HG03442 (cell line): ENCODE measurements at regions not wholly inside any gene's neighbourhood (a gene's known extent, or its start where the extent isn't known, plus 50 kb on each side); places are given as distances from the start of the nearest gene placed in this dataset.
"Not testable (repeated sequence)": the region's sequence is repeated elsewhere in the genome, so short reads cannot be mapped to it uniquely, and the experiment has no call there.

ENCODE experiments used
- ATAC-seq: cut with Tn5 transposase; IDR thresholded peaks from one replicate; pipeline ENCODE4 v1.9.1; 2021; ENCODE audit warnings: mild to moderate bottlenecking, moderate library complexity; ENCODE audit not compliant: unreplicated experiment

DNA sequence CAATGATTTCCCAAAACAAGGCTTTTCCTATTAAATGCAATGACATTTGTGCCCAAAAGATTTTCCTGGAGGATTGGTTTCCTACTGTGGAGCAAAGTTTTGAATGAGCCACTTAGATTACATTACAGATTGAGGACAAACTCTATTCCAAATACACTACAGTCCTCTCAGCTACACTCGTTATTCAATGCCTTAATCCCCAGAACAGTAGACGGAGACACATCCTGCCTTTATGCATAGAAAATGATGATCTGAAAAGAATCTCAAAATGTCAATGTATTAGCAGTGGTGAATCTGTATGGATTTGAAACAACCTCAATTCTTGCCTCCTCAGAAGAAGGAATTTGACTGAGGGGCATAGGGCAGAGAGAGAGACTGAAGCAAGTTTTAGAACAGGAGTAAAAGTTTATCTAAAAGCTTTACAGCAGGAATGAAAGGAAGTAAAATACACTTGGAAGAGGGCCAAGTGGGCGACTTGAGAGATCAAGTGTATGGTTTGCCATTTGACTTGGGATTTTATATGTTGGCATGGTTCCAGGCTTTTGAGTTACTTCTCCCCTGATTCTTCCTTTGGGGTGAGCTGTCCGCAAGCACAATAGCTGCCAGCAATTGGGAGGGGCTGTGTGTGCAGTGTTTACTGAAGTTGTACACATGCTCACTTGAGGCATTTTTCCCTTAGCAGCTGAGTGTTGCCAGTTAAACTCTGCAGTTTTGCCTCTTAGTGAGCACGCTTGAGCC is 891.9 kb upstream of the MBL2 start:
- ATAC-seq, result no peak

DNA sequence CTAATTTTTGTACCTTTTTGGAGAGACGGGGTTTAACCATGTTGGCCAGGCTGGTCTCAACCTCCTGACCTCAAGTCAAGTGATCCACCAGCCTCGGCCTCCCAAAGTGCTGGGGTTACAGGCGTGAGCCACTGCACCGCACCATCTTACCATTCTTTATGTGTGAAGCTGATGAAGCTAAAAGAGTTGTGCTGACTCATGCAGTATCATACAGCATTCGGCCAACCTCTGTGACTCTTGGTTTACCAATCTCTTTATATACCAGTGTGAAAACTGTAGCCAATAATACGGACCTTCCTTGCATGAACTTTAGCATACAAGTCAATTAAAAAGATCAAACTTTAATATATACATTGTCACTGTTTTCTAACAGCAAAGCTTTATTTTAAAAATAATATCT is 878.2 kb upstream of the MBL2 start:
- ATAC-seq, result no peak

DNA sequence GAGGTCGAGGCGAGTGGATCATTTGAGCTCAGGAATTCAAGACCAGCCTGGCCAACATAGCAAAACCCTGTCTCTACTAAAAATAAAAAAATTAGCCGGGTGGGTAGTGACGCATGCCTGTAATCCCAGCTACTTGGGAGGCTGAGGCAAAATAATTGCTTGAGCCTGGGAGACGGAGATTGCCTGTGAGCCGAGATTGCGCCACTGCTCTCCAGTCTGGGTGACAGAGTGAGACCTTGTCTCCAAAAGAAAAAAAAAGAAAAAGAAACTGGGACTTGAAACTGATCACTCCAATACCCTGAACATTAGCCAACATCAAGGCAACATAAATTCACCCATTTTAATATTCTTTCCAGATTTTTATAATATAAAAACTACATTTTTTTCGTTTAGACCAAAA is 874.6 kb upstream of the MBL2 start:
- ATAC-seq, result not testable (repeated sequence)

DNA sequence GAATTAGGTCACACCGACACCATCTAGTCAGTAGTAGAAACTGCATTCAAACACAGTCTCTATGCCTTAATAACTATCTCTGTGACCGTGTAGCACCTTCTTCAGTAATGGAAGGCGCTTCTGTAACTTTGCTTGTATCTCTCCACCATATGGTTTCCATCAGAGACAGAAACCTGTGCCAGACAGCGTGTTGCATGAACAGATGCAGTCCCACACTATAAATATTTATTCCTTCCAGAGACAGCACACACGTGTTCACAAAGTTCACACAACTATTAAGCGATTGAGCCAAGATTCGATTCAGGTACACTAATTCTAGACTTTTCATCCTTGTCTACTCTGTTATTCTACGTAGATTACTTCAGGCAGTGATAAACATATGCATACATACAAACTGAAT is 873.9 kb upstream of the MBL2 start:
- no peak for ATAC-seq

DNA sequence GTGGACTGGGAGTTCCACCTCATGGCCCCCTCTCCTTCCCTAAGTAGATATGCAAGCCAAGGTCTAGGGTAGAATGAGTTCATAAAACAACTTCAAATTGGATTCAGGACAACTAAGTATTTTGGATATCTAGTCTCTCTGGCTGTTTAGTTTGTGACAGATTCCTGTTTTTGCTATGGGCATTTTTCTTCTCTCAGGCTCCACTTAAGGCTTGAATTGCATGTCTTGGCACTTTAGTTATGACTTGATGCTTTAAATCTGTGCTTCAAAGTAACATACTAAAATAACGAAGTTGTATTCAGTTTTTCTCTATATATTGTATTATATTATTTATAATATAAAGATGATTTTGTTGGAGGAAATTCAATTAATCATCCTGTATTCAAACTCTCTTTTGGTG is 873.4 kb upstream of the MBL2 start:
- no peak for ATAC-seq

DNA sequence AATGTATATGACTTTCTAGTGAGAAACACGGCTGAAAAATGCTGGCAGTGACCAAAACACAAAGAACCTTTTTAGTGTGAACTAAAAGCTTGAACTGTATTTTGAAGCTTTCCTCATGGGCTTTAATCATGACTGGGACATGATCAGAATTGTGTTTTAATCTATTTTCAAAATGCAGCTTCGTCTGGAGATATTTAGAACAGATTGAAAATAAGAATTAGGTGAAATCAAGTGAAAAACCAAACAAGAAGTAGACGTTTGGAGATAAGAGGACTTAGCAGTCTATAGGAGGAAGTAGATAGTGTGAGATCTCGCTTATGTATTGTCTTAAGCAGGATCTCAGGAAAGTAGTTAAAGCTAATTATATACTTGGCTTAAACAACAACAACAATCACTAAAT is 865.4 kb upstream of the MBL2 start:
- ATAC-seq, result no peak

DNA sequence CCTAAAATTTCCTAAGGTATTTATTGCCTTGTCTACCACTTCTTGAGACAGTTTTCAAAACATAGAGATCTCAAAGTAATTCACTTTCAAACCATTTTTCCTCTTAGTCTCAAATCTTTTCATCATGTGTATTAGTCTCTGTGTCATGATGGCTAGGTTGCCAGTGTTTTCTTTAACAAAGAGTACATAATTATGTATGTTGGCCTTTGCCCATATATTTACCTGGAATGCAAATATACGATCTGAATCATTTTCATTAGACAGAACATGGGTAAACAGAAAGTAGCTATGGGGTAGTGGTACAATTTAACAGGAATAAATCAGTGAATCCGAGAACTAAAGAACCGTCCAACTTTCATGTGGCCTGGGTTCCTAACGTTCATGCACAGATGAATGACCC is 852.1 kb upstream of the MBL2 start:
- ATAC-seq, result no peak

DNA sequence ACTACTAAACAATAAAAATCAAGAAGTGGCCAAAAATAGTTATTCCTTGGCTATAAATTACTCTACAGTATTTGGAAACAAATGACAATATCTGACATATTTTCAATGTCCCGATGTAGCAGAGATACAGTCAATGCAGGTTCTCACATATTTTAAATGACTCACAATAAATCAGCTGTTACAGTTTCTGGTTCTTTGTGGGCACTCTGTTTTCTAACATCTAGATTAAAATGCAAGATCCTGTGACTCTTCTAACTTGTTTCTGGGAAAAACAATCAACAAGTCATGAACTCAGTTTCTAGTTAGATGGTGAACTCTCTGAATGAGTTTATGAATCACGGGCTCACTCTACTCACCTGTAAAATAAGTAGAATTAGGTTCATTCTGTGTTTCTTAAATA is 849.6 kb upstream of the MBL2 start:
- no peak for ATAC-seq

DNA sequence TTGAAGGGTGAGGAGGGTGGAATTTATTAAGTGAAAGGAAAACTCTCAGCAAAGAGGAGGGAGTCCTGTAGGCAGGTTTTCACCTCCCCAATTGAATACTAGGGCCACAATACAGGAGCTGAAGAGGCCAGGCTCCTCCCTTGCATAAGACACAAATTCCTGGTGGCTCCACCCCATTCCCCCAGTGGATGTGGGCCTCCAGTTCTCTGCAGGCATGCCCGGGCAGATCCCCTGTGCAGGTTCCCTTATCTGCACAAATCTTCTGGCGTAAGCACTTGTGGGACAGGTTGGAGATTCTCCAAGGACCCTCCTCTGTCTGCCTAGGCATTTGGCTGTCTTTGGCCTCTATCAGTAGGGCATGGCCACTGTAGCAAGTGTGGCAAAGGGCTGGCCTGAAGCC is 847.1 kb upstream of the MBL2 start:
- ATAC-seq, result no peak

DNA sequence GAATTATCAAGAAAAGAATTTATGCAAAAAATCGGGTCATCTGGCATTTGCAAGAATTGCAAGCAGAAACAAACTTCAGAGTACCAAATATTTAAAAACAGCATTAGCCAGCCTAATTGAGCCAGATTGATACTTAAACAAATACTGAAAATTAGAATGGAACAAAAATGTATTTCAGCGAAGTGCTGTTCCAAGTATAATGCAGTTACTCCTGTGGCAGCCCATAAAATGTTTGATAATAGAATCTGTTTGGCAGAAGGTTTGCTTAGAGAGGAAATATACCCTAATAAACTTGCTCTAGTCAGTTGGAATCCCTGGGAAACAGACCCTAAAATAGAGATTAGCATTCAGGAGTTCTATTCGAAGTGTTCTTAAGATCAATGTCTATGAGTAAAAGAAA is 835.1 kb upstream of the MBL2 start:
- no peak for ATAC-seq

DNA sequence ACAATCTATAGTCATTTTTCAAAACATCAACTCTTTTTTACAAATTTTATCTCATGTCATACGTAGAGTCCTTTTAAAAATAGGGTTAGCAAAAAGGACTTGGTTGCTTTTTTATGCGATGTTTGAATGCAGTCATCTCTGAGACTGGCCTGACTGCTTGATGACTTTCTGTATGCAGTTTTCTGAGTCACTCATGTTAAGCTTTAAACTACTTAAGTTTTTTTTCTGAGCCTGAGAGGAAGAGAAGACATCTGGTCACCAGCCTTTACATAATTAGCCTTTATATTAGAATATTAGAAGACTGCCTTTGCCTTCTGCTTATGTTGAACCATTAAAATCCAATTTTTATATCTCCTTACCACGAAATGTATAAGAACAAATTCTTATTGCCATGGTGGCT is 834.4 kb upstream of the MBL2 start:
- no peak for ATAC-seq

DNA sequence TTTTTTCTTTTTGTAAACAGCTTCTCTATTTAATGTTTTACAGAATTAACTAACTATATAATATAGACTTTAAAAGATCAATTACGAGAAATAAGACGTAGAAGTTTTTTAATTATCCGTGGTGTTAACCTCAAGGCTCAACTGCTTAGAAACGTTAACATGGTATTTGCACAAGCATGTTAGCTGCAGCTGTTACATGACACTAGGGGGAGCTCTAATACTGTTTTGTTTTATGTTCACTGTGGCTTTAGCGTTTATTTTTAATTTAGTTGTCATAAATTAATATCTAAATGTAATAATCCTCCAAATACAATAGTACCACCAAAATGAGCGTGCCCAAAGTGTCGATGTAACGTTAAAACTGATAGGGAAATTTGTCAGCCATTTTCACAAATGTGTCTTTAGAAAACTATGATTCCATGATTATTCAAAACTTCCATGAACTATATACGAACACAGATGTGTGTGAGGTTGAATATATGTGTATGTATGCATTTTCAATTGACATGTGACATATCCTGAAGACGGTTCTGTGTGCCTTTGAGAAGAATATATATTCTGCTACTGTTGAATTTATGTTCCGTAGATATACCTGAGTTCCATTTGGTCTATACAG is 828.8 kb upstream of the MBL2 start:
- ATAC-seq, result peak; percentile 87

DNA sequence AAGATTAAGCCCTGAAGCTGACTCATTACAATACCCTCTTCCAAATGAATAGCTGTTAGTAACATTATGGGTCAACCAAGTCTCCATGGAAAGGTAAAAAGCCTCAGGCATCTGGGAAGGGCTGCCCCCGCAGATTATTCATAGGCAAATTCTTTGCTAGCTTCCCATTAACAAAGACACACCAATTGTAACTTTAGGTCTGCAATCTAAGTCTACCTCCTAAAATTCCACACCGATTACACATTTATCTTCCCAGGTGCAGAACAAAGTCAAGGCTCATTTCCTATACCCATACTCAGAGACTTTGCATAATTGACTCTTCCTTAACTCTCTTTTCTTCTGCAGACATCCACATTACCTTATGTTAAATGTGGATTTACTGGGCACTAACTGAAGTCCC is 826.3 kb upstream of the MBL2 start:
- ATAC-seq, result no peak

DNA sequence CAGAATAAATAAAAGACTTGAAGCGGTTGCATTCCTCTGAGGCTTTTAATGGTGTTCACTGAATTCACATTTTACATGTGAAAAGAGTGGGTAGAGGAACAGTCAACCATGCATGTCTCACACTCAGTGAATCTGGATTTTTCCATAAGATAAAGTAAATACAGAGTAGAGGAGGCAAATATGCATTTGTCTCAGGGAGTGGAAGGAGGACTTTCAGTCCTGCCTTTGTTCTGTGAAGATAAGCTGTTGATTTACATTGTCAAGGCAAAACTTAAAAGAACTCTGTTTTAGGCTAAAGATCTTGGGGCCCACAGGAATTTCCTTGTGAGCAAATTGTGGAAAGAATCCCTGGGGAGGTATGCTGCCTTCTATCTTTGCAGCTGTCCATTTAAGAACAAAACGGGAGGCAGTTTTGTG is 825.3 kb upstream of the MBL2 start:
- ATAC-seq, result no peak

DNA sequence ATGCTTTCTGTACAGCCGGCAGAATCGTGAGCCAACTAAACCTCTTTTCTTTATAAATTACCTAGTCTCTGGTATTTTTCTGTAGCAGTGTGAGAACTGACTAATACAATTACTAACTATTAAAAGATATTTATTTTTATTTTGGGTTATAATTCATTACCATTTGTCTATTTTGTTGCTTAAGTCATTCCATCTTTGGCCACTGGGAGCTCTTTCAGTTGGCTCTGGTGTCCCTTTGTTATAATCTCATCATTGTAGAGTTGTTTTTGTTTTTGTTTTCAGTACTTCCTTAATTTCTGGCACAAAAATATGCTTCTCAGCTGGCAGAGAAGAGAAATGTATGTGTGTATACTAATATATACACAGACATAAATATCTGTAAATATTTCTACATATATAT is 807.9 kb upstream of the MBL2 start:
- ATAC-seq, result no peak

DNA sequence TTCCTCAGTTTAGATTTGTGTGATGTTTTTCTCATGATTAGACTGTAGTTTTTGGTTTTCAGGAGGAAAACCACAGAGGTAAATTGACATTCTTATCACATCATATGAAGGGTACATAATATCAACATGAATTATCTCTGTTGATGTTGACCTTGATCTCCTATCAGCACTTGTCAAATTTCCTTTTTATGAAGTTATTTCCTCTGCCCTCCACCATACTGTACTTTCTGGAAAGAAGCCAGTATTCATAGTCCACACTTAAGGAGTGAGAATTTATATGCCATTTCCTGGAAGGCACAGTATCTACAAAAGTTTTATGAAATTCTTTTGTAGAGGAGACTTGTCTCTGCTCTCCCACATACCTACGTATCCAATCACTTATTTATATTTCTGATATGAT is 807.2 kb upstream of the MBL2 start:
- no peak for ATAC-seq

DNA sequence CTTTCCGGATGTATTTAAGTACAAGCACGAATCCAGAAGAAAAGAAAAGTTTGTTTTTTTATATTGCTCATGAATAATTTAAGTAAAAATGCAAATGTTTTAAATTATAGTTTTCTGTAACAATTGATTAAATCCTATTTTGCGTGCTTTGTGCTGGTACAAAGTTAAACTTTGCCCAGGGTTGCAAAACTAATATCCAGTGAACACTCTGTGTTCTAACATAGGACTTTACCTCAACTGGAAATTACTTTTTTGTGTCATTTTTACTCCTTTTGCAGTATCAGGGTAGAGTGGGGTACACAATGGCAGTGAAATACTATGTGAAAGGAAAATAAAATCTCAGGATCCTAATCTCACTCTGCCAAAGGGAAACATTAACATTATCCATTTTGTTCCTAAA is 801.4 kb upstream of the MBL2 start:
- ATAC-seq, result no peak

DNA sequence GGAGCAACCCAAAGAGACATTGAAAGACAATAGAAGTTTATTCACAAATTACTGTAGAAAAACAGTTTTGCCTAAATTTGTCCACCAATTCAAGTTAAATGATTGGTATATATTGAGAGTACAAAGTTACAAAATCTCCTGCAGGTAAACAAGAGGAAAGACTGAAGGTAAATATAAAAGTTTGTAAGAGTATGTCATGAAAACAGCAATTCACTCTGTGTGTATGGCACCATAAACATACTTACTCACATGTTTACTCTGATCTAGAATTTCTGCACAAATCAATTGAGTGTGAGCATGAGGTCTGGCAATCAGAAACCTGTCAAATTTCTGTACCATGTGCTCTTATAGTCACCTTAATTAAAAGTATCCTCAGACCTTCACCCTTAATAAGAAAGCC is 800.9 kb upstream of the MBL2 start:
- no peak for ATAC-seq

DNA sequence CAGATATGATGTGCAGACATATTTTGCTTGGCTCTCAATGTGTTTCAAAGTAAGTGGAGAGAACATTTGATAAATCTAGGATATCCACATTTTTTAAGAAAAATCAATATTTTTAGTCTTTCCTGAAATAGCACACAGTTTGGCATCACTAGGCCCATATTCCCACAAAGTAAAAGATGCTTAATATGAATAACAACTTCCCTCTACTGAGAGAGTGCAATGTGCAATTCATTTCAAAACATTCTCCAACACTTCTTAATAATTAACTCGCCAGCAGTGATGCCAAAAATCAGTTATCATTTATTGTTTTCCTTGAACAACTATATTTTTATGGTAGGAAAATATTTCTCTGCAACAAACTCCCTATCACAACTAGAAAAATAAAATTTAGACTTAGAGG is 800.2 kb upstream of the MBL2 start:
- ATAC-seq, result no peak

DNA sequence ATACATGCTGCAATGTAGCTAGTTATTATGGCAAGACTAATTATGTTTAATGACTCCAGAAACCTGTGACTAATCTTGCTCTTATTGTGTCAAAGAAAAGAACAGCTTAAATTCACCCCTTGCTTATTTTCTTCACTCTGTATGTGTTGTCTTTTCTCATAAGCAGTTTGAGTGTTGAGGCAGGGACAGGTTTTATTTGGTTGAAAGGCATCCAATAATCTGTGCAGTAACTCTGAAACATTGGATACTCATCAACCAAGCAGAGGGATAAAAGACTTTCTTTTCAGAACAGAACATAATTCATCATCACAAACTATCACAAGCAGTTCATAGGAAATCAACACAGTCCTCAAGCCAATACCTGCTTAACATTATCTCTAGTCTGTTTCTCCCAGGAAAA is 797.6 kb upstream of the MBL2 start:
- ATAC-seq, result no peak

DNA sequence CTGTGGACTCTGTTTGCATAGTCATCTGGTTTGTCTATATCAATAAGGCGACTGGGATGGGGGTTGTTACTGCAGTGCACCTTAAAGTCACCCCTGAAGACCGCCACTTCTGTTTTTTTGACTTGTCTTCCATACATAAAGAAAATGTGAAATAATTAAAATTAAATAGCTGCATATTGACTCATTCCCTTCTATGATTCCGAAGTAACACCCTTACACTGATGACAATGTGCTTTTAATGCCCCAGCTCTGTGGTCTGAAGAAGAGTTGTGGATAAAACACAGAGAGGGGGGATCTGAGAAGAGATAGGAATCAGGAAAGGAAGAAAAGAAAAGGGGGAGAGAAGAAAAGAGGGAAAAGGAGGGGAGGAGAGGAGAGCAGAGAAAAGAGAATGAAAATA is 796.9 kb upstream of the MBL2 start:
- ATAC-seq, result no peak

DNA sequence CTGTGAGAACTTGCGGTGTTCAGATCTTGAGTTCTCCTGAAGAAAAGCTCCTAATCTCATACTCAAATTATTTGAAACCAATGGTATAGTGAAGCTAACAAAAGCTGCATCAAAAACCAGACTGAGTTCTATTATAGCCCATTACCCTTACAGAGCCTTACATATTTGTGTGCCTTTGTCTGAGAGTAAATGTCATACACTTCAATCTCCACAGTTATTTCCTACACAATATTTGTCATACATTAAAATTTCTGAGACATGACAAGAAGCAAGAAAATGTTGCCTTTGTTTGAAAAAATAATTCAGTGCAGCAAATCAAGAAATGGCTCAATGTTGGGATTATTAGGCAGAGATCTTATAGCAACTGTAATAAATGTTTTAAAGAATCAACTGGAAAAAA is 776.1 kb upstream of the MBL2 start:
- no peak for ATAC-seq

DNA sequence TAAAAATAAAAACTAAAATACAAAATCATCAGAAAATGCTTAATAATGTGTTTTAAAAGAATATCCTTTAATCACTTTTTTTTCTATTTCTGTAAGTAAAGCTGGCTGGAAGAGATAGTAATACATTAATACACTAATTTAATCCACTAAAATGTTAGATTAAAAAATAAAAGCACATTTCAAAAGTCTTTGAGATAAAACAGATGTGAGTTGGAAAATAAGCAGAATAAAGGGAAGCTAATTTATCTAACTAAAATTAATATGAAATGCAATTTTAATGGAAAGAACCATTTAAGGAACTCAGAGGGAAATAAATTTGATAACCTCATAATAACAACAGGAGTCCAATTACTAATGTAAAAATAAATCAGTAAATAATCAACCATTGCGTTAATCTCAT is 774.8 kb upstream of the MBL2 start:
- ATAC-seq, result no peak
